ENCODE measurements at regions not wholly inside any gene's neighbourhood (a gene's known extent, or its start where the extent isn't known, plus 50 kb on each side); places are given as distances from the start of the nearest gene placed in this dataset.

DNA sequence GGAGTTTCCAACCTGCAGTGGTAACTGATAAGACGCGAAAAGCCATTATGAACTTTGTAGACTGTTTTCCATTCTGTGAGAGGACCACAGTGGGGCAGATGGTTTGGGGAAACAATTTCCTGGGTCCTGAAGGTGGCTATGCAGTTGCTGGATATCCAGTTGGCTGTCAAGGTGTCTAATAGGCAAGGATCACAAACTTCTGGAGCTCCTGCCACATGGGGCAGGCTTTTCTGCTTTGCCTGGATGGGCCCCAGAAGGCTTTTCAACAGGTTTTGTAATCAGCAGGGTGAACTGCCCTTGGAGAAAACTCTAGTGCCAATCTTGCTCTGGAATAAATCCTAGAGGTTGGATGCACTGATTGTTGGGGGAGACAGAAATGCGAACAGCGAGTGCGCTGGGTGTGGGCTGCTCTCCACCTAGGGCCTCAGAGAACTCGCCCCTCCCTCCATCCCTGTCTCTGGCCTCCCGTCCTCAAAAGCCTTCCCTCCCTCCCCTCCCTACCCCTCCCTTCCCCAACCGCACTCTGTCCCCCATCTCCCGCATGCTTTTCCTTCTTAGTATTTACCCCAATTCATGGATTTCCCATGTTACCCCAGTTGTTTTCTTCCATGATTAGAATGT, 210.3 kb upstream of the USP24 start:
- no peak for TF ChIP-seq CTCF (IDR thresholded peaks at IDR 0.05)
- TF ChIP-seq POLR2A (IDR thresholded peaks at IDR 0.05), result no peak

All from testis (tissue), 2 donors.